ENCODE measurements at regions not wholly inside any gene's neighbourhood (a gene's known extent, or its start where the extent isn't known, plus 50 kb on each side); places are given as distances from the start of the nearest gene placed in this dataset.

DNA sequence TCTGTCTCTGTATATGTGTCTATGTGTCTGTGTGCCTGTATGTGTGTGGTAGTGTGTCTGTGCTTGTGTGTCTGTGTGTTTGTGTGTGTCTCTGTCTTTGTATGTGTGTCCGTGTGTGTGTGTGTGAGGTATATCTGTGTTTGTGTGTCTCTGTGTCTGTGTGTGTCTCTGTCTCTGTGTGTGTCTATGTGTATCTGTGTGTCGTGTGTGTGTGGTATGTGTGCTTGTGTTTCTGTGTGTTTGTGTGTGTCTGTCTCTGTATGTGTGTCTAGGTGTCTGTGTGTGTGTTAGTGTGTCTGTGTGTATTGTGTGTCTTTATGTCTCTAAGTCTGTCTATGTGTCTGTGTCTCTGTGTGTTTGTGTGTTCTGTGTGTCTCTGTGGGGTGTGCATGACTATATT, 158.6 kb downstream of the TMEM121 start:
- TF ChIP-seq EGR1 (IDR thresholded peaks at IDR 0.05) (no peak), FOXM1 (IDR thresholded peaks at IDR 0.05; ENCODE audit: borderline replicate concordance, low read depth) (no peak), TCF12 (IDR thresholded peaks at IDR 0.05; ENCODE audit: low read depth) (no peak)
- TF ChIP-seq, protein P1, sequence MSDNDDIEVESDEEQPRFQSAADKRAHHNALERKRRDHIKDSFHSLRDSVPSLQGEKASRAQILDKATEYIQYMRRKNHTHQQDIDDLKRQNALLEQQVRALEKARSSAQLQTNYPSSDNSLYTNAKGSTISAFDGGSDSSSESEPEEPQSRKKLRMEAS (IDR thresholded peaks at IDR 0.05), result no peak
- TF ChIP-seq, protein P2, sequence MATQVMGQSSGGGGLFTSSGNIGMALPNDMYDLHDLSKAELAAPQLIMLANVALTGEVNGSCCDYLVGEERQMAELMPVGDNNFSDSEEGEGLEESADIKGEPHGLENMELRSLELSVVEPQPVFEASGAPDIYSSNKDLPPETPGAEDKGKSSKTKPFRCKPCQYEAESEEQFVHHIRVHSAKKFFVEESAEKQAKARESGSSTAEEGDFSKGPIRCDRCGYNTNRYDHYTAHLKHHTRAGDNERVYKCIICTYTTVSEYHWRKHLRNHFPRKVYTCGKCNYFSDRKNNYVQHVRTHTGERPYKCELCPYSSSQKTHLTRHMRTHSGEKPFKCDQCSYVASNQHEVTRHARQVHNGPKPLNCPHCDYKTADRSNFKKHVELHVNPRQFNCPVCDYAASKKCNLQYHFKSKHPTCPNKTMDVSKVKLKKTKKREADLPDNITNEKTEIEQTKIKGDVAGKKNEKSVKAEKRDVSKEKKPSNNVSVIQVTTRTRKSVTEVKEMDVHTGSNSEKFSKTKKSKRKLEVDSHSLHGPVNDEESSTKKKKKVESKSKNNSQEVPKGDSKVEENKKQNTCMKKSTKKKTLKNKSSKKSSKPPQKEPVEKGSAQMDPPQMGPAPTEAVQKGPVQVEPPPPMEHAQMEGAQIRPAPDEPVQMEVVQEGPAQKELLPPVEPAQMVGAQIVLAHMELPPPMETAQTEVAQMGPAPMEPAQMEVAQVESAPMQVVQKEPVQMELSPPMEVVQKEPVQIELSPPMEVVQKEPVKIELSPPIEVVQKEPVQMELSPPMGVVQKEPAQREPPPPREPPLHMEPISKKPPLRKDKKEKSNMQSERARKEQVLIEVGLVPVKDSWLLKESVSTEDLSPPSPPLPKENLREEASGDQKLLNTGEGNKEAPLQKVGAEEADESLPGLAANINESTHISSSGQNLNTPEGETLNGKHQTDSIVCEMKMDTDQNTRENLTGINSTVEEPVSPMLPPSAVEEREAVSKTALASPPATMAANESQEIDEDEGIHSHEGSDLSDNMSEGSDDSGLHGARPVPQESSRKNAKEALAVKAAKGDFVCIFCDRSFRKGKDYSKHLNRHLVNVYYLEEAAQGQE (IDR thresholded peaks at IDR 0.05; ENCODE audit: low read depth), result no peak
